OCI-LY7 (cell line): ENCODE measurements at regions not wholly inside any gene's neighbourhood (a gene's known extent, or its start where the extent isn't known, plus 50 kb on each side); places are given as distances from the start of the nearest gene placed in this dataset.

Source experiments
- BruUV-seq: library from RNA; stranded (reverse); fragments of 400-500 nt; replicated peaks from 2 replicates; lab custom pipeline; 2021; lab: Mats Ljungman, UMichigan
- CTCF ChIA-PET: fragments of 300-600 bp; sonication (Branson Sonifier 250); formaldehyde crosslinking; loops from one replicate; lab custom pipeline; 2022; ENCODE audit warnings: antibody characterized with exemption; ENCODE audit not compliant: unreplicated experiment; lab: Charles Lee
- POLR2A ChIA-PET: fragments of 300-600 bp; sonication (Branson Sonifier 250); formaldehyde crosslinking; loops from one replicate; lab custom pipeline; 2022; ENCODE audit warnings: antibody characterized with exemption; lab: Charles Lee
- DNase-seq: peaks from one replicate; pipeline ENCODE4 v3.0.0-alpha.2; 2015; ENCODE audit warnings: low spot score
- H2AFZ ChIP-seq: fragments of 200-600 bp; sonication (generic), shearing (Covaris generic); 2 replicates; pipeline ENCODE4 v1.6.1; 2014; ENCODE audit warnings: mild to moderate bottlenecking, antibody characterized with exemption, low read length, moderate library complexity
- H3K27ac ChIP-seq: fragments of 200-600 bp; sonication (generic); 2 replicates; pipeline ENCODE4 v1.5.1; 2014; ENCODE audit warnings: mixed run types, low read depth, mild to moderate bottlenecking, moderate library complexity, low read length, inconsistent platforms; ENCODE audit not compliant: poor library complexity, severe bottlenecking
- H3K36me3 ChIP-seq: fragments of 200-600 bp; sonication (generic); 2 replicates; pipeline ENCODE4 v1.6.1; 2014; ENCODE audit warnings: mild to moderate bottlenecking, antibody characterized with exemption, low read length, moderate library complexity, mixed read lengths; ENCODE audit not compliant: insufficient read depth
- H3K4me1 ChIP-seq: fragments of 200-600 bp; sonication (generic); 2 replicates; pipeline ENCODE4 v1.5.1; 2014; ENCODE audit warnings: mild to moderate bottlenecking, low read length; ENCODE audit not compliant: insufficient read depth, poor library complexity, severe bottlenecking
- H3K4me2 ChIP-seq: fragments of 200-600 bp; sonication (generic); 2 replicates; pipeline ENCODE4 v1.6.1; 2014; ENCODE audit warnings: mild to moderate bottlenecking, low read length
- H3K4me3 ChIP-seq: fragments of 200-600 bp; sonication (generic); 2 replicates; pipeline ENCODE4 v1.5.1; 2014; ENCODE audit warnings: mild to moderate bottlenecking, low read depth, low read length; ENCODE audit not compliant: poor library complexity, severe bottlenecking
- H3K79me2 ChIP-seq: fragments of 200-600 bp; sonication (generic); 2 replicates; pipeline ENCODE4 v1.6.1; 2016; ENCODE audit warnings: low read depth, mild to moderate bottlenecking, low read length, moderate library complexity, mixed read lengths; ENCODE audit not compliant: insufficient read depth
- H3K9me2 ChIP-seq: fragments of 200-600 bp; sonication (generic); 2 replicates; pipeline ENCODE4 v1.6.1; 2016; ENCODE audit warnings: mild to moderate bottlenecking, low read length, mixed read lengths; ENCODE audit not compliant: insufficient read depth
- H3K9me3 ChIP-seq: fragments of 200-600 bp; sonication (generic); 2 replicates; pipeline ENCODE4 v1.6.1; 2014; ENCODE audit warnings: mild to moderate bottlenecking, mixed run types, low read length, mixed read lengths
- H4K20me1 ChIP-seq: fragments of 200-600 bp; sonication (generic); 2 replicates; pipeline ENCODE4 v1.6.1; 2014; ENCODE audit warnings: mild to moderate bottlenecking, antibody characterized with exemption, low read length, moderate library complexity, mixed read lengths; ENCODE audit not compliant: insufficient read depth
- EZH2phosphoT487 ChIP-seq: fragments of 200-600 bp; sonication (generic); IDR thresholded peaks from 2 replicates; pipeline ENCODE4 v1.6.1; 2018; ENCODE audit warnings: low read depth, borderline replicate concordance, mild to moderate bottlenecking, mixed run types, antibody characterized with exemption, low read length, moderate library complexity, mixed read lengths
- intact Hi-C: fragments of 100-400 bp; cut with micrococcal nuclease; formaldehyde crosslinking; loops from one replicate; pipeline ENCODE4 v1.10.0; 2022; ENCODE audit not compliant: unreplicated experiment
- TF ChIP-seq, protein P1 (sequence below): fragments of 200-600 bp; sonication (generic); conservative IDR thresholded peaks from 2 replicates; pipeline ENCODE4 v1.5.1; 2014; ENCODE audit warnings: mild to moderate bottlenecking, antibody characterized with exemption, low read length, moderate library complexity, mixed read lengths

DNA sequence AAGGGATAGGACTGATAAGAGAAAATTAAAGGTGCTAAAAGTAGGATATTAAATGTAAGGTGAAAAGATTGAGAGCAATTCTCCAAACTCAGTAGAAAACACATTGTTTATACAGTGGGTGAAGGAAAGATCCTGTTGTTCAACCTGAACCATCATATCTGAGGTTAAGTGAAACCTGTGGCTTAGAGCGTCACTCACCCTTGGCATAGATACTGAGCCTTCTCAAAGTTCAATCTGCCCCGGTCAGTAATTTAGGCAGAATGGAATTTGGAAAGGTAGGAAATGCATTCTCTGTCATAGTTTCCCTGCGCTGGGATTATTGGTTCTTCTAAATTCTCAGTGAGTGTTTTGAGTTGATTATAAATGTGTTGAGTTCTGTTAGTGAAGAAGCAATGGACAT lies 456.2 kb upstream of the NMUR2 start:
- Histone ChIP-seq H3K4me2 (no peak overlapping the region), H3K36me3 (no peaks in the 10 kb centered on the region), H3K9me2 (no peaks in the 10 kb centered on the region), H3K27ac (no peak overlapping the region), H2AFZ (no peak overlapping the region), H3K9me3 (no peaks in the 10 kb centered on the region), H3K79me2 (no peaks in the 10 kb centered on the region), H4K20me1 (no peaks in the 10 kb centered on the region), H3K4me1 (no peaks in the 10 kb centered on the region), H3K4me3 (no peak overlapping the region)
- intact Hi-C loops = no loop called here
- no peak for DNase-seq
- TF ChIP-seq, protein P1, sequence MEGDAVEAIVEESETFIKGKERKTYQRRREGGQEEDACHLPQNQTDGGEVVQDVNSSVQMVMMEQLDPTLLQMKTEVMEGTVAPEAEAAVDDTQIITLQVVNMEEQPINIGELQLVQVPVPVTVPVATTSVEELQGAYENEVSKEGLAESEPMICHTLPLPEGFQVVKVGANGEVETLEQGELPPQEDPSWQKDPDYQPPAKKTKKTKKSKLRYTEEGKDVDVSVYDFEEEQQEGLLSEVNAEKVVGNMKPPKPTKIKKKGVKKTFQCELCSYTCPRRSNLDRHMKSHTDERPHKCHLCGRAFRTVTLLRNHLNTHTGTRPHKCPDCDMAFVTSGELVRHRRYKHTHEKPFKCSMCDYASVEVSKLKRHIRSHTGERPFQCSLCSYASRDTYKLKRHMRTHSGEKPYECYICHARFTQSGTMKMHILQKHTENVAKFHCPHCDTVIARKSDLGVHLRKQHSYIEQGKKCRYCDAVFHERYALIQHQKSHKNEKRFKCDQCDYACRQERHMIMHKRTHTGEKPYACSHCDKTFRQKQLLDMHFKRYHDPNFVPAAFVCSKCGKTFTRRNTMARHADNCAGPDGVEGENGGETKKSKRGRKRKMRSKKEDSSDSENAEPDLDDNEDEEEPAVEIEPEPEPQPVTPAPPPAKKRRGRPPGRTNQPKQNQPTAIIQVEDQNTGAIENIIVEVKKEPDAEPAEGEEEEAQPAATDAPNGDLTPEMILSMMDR = no peak
- no peak for TF ChIP-seq EZH2phosphoT487
- POLR2A ChIA-PET = no interaction called here
- no TSS peak for BruUV-seq
- CTCF ChIA-PET = no interaction called here

DNA sequence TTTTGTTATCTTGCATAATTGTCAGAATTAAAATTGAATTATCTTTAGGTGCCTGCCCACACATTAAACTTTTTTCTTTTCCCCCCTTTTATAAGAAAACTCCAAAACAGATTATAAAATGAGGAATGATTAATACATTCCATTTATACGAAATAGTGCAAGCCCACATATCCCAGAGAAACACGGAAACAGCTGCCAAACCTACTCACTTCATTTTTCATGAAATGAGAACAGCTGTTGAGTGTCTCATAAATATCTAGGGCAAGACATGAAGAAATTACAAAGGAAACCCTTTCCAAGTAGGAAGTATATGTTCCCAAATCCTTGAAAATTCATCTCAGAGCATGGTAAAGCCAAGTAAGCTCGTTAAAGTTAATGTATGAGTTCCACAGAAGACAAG lies 459.4 kb upstream of the NMUR2 start:
- CTCF ChIA-PET = no interaction called here
- Histone ChIP-seq H3K4me3 (no peak overlapping the region), H4K20me1 (no peaks in the 10 kb centered on the region), H3K36me3 (no peaks in the 10 kb centered on the region), H3K4me1 (no peaks in the 10 kb centered on the region), H3K4me2 (no peak overlapping the region), H3K9me3 (no peaks in the 10 kb centered on the region), H2AFZ (no peak overlapping the region), H3K79me2 (no peaks in the 10 kb centered on the region), H3K27ac (no peak overlapping the region), H3K9me2 (no peaks in the 10 kb centered on the region)
- POLR2A ChIA-PET = interaction anchor here (0.9 kb wide), 1 partner anchor 12 kb away, joined by 3 read pairs; no protein-coding TSS in a partner anchor
- BruUV-seq = no TSS peak
- no peak for DNase-seq
- intact Hi-C loops = no loop called here
- TF ChIP-seq, protein P1 = no peak
- TF ChIP-seq EZH2phosphoT487 = no peak

DNA sequence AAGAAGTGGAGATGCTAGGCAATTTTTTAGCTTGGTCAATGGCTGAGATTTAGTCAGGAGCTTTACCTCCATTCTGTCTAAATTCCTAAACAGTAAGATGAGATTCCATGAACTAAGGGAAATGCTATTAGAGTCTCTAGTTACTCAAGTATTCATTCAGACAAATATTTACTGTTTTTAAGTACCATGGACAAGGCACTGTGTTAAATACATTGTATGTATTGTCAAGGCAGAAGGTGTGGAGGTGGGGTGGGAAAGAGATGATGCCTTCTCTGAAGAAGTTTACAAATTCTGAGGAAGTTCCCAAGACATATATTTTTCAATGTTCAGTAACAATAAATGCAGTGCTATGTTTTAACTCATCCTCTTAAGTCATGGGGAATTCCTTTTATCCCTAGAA lies 459.9 kb upstream of the NMUR2 start:
- Histone ChIP-seq H3K4me3 (no peak overlapping the region), H3K79me2 (no peaks in the 10 kb centered on the region), H3K9me2 (no peaks in the 10 kb centered on the region), H3K27ac (no peak overlapping the region), H3K4me1 (no peaks in the 10 kb centered on the region), H3K9me3 (no peaks in the 10 kb centered on the region), H3K4me2 (no peak overlapping the region), H3K36me3 (no peaks in the 10 kb centered on the region), H4K20me1 (no peaks in the 10 kb centered on the region), H2AFZ (no peak overlapping the region)
- BruUV-seq = no TSS peak
- ChIA-PET CTCF (no interaction called here), POLR2A (no interaction called here)
- intact Hi-C loops = no loop called here
- no peak for DNase-seq
- TF ChIP-seq EZH2phosphoT487 = no peak
- TF ChIP-seq, protein P1 = no peak
